ENCODE measurements at regions not wholly inside any gene's neighbourhood (a gene's known extent, or its start where the extent isn't known, plus 50 kb on each side); places are given as distances from the start of the nearest gene placed in this dataset.

DNA sequence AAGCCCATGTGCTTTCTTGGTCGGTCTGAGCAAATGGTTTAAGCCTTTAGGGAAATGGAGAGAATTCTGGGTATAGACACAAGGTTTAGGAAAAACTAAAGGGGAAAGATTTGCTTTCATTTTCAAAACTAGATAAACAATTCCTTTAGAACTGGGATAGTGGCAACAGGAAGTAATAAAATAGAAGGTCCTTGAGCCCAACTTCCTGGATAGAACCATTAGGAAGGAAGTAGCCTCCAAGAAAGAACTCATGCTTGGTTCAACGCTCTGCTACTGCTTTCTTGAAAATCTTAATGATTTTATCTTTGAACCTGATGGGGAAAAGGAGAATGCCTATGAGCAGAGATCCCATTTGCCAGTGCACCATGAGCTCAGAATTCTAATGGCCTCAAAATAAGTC lies 147.0 kb upstream of the THRB start:
- TF ChIP-seq, protein P1, sequence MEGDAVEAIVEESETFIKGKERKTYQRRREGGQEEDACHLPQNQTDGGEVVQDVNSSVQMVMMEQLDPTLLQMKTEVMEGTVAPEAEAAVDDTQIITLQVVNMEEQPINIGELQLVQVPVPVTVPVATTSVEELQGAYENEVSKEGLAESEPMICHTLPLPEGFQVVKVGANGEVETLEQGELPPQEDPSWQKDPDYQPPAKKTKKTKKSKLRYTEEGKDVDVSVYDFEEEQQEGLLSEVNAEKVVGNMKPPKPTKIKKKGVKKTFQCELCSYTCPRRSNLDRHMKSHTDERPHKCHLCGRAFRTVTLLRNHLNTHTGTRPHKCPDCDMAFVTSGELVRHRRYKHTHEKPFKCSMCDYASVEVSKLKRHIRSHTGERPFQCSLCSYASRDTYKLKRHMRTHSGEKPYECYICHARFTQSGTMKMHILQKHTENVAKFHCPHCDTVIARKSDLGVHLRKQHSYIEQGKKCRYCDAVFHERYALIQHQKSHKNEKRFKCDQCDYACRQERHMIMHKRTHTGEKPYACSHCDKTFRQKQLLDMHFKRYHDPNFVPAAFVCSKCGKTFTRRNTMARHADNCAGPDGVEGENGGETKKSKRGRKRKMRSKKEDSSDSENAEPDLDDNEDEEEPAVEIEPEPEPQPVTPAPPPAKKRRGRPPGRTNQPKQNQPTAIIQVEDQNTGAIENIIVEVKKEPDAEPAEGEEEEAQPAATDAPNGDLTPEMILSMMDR (IDR thresholded peaks at IDR 0.05), result no peak
- TF ChIP-seq ZFX (IDR thresholded peaks at IDR 0.05; ENCODE audit: borderline replicate concordance), result no peak
